SK-N-SH (cell line): ENCODE measurements at regions not wholly inside any gene's neighbourhood (a gene's known extent, or its start where the extent isn't known, plus 50 kb on each side); places are given as distances from the start of the nearest gene placed in this dataset.

ENCODE experiments used
- CTCF ChIA-PET: fragments of 300-600, 350-600 bp; formaldehyde crosslinking; extraction: SDS; loops from one replicate; lab custom pipeline; 2021; lab: Yijun Ruan, JAX
- POLR2A ChIA-PET: fragments of 350-600 bp; sonication (Branson Sonifier 250); formaldehyde crosslinking; extraction: SDS; loops from one replicate; lab custom pipeline; 2020; ENCODE audit warnings: antibody characterized with exemption, inconsistent platforms; lab: Yijun Ruan, JAX
- DNase-seq: peaks from one replicate; pipeline ENCODE4 v3.0.0; 2012
- H2AFZ ChIP-seq: fragments of 200-600 bp; sonication (generic); 2 replicates; pipeline ENCODE4 v1.8.1; 2016; ENCODE audit warnings: antibody characterized with exemption, mild to moderate bottlenecking, low read depth
- H3F3A ChIP-seq: fragments of 200-600 bp; sonication (generic); replicated peaks from 2 replicates; pipeline ENCODE3; 2016; ENCODE audit warnings: antibody characterized with exemption, mild to moderate bottlenecking; ENCODE audit not compliant: insufficient read depth
- H3K27ac ChIP-seq, 2 experiments: fragments of 200-500 bp in 1 of 2; fragments of 200-600 bp in 1 of 2; sonication (Bioruptor generic) in 1 of 2; sonication (generic), shearing (Covaris generic) in 1 of 2; 2 replicates each; pipeline versions ENCODE4 v1.5.1 to v1.6.1; 2014 to 2016; ENCODE audit warnings: low read depth in 2 of 2, inconsistent platforms in 1 of 2, low read length in 1 of 2, mild to moderate bottlenecking in 1 of 2, mixed read lengths in 1 of 2
- H3K27me3 ChIP-seq: fragments of 200-600 bp; sonication (generic), shearing (Covaris generic); 2 replicates; pipeline ENCODE4 v1.6.1; 2016; ENCODE audit warnings: mixed run types; ENCODE audit not compliant: insufficient read depth
- H3K36me3 ChIP-seq, 2 experiments: fragments of 200-500 bp in 1 of 2; fragments of 200-600 bp in 1 of 2; sonication (Bioruptor generic) in 1 of 2; sonication (generic) in 1 of 2; replicated peaks in 1 of 2; 2 replicates each; pipeline versions ENCODE3 to v1.5.1; 2014 to 2016; ENCODE audit warnings: low read length in 1 of 2, mild to moderate bottlenecking in 1 of 2; ENCODE audit not compliant: insufficient read depth in 2 of 2, control insufficient read depth in 1 of 2
- H3K4me1 ChIP-seq, 2 experiments: fragments of 200-500 bp in 1 of 2; fragments of 200-600 bp in 1 of 2; sonication (Bioruptor generic) in 1 of 2; sonication (generic), shearing (Covaris generic) in 1 of 2; 2 replicates each; pipeline versions ENCODE4 v1.5.1 to v1.6.1; 2014 to 2016; ENCODE audit warnings: low read depth in 1 of 2, low read length in 1 of 2, mixed run types in 1 of 2; ENCODE audit not compliant: insufficient read depth in 2 of 2, control insufficient read depth in 1 of 2
- H3K4me2 ChIP-seq: fragments of 200-600 bp; sonication (generic), shearing (Covaris generic); 2 replicates; pipeline ENCODE4 v1.6.1; 2017; ENCODE audit warnings: mixed run types
- H3K4me3 ChIP-seq, 2 experiments: fragments of 200-500 bp in 1 of 2; fragments of 200-600 bp in 1 of 2; sonication (Bioruptor generic) in 1 of 2; sonication (generic), shearing (Covaris generic) in 1 of 2; 2 replicates each; pipeline versions ENCODE4 v1.5.1 to v1.8.1; 2014 to 2016; ENCODE audit warnings: low read depth in 2 of 2, inconsistent platforms in 1 of 2, low read length in 1 of 2, mild to moderate bottlenecking in 1 of 2, mixed read lengths in 1 of 2, moderate library complexity in 1 of 2
- H3K79me2 ChIP-seq: fragments of 200-600 bp; sonication (generic); 2 replicates; pipeline ENCODE4 v1.8.1; 2017; ENCODE audit warnings: mild to moderate bottlenecking; ENCODE audit not compliant: insufficient read depth
- H3K9ac ChIP-seq: fragments of 200-600 bp; sonication (generic); 2 replicates; pipeline ENCODE4 v1.6.1; 2017; ENCODE audit warnings: mixed run types
- H3K9me2 ChIP-seq: fragments of 200-600 bp; sonication (generic); 2 replicates; pipeline ENCODE4 v1.6.1; 2017; ENCODE audit warnings: mixed run types
- H3K9me3 ChIP-seq: fragments of 200-600 bp; sonication (generic); 2 replicates; pipeline ENCODE4 v1.6.1; 2017; ENCODE audit warnings: mixed run types, mild to moderate bottlenecking, moderate library complexity
- H4K20me1 ChIP-seq: fragments of 200-600 bp; sonication (generic); 2 replicates; pipeline ENCODE4 v1.6.1; 2017; ENCODE audit warnings: mild to moderate bottlenecking, mixed run types; ENCODE audit not compliant: insufficient read depth
- CHD2 ChIP-seq: fragments of 150-350 bp; IDR thresholded peaks from 2 replicates; pipeline ENCODE4 v1.6.1; 2018; ENCODE audit warnings: low read length; ENCODE audit not compliant: partially characterized antibody
- FOSL2 ChIP-seq: IDR thresholded peaks from 2 replicates; pipeline ENCODE4 v1.4.0; 2012; ENCODE audit warnings: low read depth, mild to moderate bottlenecking, moderate library complexity, borderline replicate concordance
- FOXM1 ChIP-seq: IDR thresholded peaks from 2 replicates; pipeline ENCODE4 v1.4.0; 2012; ENCODE audit warnings: low read depth, mild to moderate bottlenecking
- GATA2 ChIP-seq: sonication (generic); formaldehyde crosslinking; IDR thresholded peaks from 2 replicates; pipeline ENCODE4 v1.5.0; 2020; ENCODE audit warnings: mild to moderate bottlenecking, missing genetic modification reagents
- MEF2A ChIP-seq: IDR thresholded peaks from 2 replicates; pipeline ENCODE4 v1.4.0; 2012; ENCODE audit warnings: low read depth, borderline replicate concordance
- MXI1 ChIP-seq: IDR thresholded peaks from 2 replicates; pipeline ENCODE4 v1.6.1; 2012; ENCODE audit warnings: mild to moderate bottlenecking, low read depth, low read length, improper control_type of control experiment
- NRF1 ChIP-seq: IDR thresholded peaks from 2 replicates; pipeline ENCODE4 v1.6.1; 2012; ENCODE audit warnings: low read depth, mild to moderate bottlenecking, low read length
- PBX3 ChIP-seq: IDR thresholded peaks from 2 replicates; pipeline ENCODE4; 2012
- POLR2AphosphoS5 ChIP-seq: IDR thresholded peaks from 2 replicates; pipeline ENCODE4 v1.6.1; 2012; ENCODE audit warnings: low read depth, low read length
- RCOR1 ChIP-seq: fragments of 150-350 bp; IDR thresholded peaks from 2 replicates; pipeline ENCODE4 v1.6.1; 2017; ENCODE audit warnings: antibody characterized with exemption, low read length
- TCF12 ChIP-seq: IDR thresholded peaks from 2 replicates; pipeline ENCODE4 v1.4.0; 2012
- TEAD4 ChIP-seq: IDR thresholded peaks from 2 replicates; pipeline ENCODE4 v1.4.0; 2012; ENCODE audit warnings: mild to moderate bottlenecking, borderline replicate concordance; ENCODE audit not compliant: insufficient read depth
- YY1 ChIP-seq: IDR thresholded peaks from 2 replicates; pipeline ENCODE4 v1.4.0; 2012; ENCODE audit warnings: low read depth, mild to moderate bottlenecking
- TF ChIP-seq, protein P1 (sequence below): IDR thresholded peaks from 2 replicates; pipeline ENCODE4 v1.4.0; 2012; ENCODE audit warnings: low read depth, borderline replicate concordance
- TF ChIP-seq, protein P2 (sequence below): fragments of 150-350 bp; IDR thresholded peaks from 2 replicates; pipeline ENCODE4 v1.6.1; 2017; ENCODE audit warnings: antibody characterized with exemption, low read length, low read depth, borderline replicate concordance
- TF ChIP-seq, protein P3 (sequence below): IDR thresholded peaks from 2 replicates; pipeline ENCODE4 v1.4.0; 2012; ENCODE audit warnings: low read depth

DNA sequence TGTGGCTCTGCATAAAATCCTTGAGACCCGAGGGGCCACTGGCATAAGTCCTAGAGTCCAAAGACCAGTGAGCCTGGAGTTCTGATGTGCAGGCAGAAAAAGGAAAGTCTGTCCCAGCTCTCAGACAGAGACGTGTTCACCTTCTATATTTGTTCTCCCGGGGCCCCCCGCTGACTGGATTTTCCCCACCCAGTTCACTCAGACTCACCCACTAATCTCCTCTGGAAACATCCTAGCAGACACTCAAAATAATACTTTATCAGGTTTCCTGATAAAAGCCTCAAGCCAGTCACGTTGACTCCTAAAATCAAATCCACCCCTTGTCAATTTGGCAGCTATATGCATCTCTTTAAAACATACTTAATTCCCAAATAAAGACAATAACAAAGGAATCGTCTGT lies 1084.2 kb upstream of the NCAM2 start (continued):
- TF ChIP-seq, protein P1, sequence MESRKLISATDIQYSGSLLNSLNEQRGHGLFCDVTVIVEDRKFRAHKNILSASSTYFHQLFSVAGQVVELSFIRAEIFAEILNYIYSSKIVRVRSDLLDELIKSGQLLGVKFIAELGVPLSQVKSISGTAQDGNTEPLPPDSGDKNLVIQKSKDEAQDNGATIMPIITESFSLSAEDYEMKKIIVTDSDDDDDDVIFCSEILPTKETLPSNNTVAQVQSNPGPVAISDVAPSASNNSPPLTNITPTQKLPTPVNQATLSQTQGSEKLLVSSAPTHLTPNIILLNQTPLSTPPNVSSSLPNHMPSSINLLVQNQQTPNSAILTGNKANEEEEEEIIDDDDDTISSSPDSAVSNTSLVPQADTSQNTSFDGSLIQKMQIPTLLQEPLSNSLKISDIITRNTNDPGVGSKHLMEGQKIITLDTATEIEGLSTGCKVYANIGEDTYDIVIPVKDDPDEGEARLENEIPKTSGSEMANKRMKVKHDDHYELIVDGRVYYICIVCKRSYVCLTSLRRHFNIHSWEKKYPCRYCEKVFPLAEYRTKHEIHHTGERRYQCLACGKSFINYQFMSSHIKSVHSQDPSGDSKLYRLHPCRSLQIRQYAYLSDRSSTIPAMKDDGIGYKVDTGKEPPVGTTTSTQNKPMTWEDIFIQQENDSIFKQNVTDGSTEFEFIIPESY: no peak
- TF ChIP-seq FOSL2: no peak
- TF ChIP-seq PBX3: no peak
- no peak for TF ChIP-seq YY1
- no peak for TF ChIP-seq TCF12
- no peak for TF ChIP-seq GATA2

DNA sequence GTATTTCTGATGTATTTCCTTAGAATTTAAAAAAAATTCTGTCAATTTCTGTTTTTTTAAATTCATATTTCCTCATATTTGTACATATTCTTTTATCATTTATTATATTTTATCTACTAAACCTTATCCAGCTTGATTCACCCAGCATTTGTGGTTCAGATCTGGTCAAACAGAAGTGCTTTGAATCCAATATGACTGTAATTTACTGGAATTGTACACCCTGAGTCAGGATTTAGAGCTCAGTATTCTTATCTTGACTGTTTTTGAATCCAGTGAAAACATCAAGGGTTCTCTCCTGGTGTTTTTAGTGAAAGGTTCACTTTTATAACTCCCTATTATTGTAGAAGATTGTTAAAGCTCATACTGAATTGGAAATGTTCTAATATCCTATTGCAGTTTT lies 1077.0 kb upstream of the NCAM2 start:
- H2AFZ ChIP-seq: no peak overlapping the region
- POLR2A ChIA-PET: no interaction called here
- H3K27ac ChIP-seq: no peak overlapping the region
- no peaks in the 10 kb centered on the region for H3F3A ChIP-seq
- no peak for DNase-seq
- no peaks in the 10 kb centered on the region for H4K20me1 ChIP-seq
- H3K4me3 ChIP-seq: no peak overlapping the region
- H3K79me2 ChIP-seq: no peaks in the 10 kb centered on the region
- H3K9me2 ChIP-seq: 0 out of 2 replicates have a peak, but pooled peaks cover 3% of the 10 kb centered on the region
- no peaks in the 10 kb centered on the region for H3K4me1 ChIP-seq
- H3K9me3 ChIP-seq: 0 out of 2 replicates have a peak, but pooled peaks cover 3% of the 10 kb centered on the region
- H3K9ac ChIP-seq: no peak overlapping the region
- peaks cover 0 to 3% of the 10 kb centered on the region in 2 experiments for H3K36me3 ChIP-seq
- TF ChIP-seq RCOR1 (no peak), POLR2AphosphoS5 (no peak), MXI1 (no peak), TEAD4 (no peak), MEF2A (no peak), FOXM1 (no peak), FOSL2 (no peak), NRF1 (no peak), CHD2 (no peak)
- TF ChIP-seq, protein P2, sequence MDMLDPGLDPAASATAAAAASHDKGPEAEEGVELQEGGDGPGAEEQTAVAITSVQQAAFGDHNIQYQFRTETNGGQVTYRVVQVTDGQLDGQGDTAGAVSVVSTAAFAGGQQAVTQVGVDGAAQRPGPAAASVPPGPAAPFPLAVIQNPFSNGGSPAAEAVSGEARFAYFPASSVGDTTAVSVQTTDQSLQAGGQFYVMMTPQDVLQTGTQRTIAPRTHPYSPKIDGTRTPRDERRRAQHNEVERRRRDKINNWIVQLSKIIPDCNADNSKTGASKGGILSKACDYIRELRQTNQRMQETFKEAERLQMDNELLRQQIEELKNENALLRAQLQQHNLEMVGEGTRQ: no peak
- TF ChIP-seq, protein P3, sequence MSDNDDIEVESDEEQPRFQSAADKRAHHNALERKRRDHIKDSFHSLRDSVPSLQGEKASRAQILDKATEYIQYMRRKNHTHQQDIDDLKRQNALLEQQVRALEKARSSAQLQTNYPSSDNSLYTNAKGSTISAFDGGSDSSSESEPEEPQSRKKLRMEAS: no peak
- no peaks in the 10 kb centered on the region for H3K27me3 ChIP-seq
- H3K4me2 ChIP-seq: no peak overlapping the region
- CTCF ChIA-PET: no interaction called here
